ENCODE measurements at regions not wholly inside any gene's neighbourhood (a gene's known extent, or its start where the extent isn't known, plus 50 kb on each side); places are given as distances from the start of the nearest gene placed in this dataset.
"Not testable (repeated sequence)": the region's sequence is repeated elsewhere in the genome, so short reads cannot be mapped to it uniquely, and the experiment has no call there.

GRCh38 chr10:113501031-113501430 lies 51.8 kb upstream of the HABP2 start:
- not testable (repeated sequence) for TF ChIP-seq SPI1 (IDR thresholded peaks at IDR 0.05; ENCODE audit: borderline replicate concordance, low read depth); POLR2AphosphoS5 (IDR thresholded peaks at IDR 0.05; ENCODE audit: low read depth)
- TF ChIP-seq, protein P1, sequence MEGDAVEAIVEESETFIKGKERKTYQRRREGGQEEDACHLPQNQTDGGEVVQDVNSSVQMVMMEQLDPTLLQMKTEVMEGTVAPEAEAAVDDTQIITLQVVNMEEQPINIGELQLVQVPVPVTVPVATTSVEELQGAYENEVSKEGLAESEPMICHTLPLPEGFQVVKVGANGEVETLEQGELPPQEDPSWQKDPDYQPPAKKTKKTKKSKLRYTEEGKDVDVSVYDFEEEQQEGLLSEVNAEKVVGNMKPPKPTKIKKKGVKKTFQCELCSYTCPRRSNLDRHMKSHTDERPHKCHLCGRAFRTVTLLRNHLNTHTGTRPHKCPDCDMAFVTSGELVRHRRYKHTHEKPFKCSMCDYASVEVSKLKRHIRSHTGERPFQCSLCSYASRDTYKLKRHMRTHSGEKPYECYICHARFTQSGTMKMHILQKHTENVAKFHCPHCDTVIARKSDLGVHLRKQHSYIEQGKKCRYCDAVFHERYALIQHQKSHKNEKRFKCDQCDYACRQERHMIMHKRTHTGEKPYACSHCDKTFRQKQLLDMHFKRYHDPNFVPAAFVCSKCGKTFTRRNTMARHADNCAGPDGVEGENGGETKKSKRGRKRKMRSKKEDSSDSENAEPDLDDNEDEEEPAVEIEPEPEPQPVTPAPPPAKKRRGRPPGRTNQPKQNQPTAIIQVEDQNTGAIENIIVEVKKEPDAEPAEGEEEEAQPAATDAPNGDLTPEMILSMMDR (IDR thresholded peaks at IDR 0.05; ENCODE audit: insufficient read depth, low read length): not testable (repeated sequence)

Data from HL-60 (cell line).